ENCODE measurements at regions not wholly inside any gene's neighbourhood (a gene's known extent, or its start where the extent isn't known, plus 50 kb on each side); places are given as distances from the start of the nearest gene placed in this dataset.

DNA sequence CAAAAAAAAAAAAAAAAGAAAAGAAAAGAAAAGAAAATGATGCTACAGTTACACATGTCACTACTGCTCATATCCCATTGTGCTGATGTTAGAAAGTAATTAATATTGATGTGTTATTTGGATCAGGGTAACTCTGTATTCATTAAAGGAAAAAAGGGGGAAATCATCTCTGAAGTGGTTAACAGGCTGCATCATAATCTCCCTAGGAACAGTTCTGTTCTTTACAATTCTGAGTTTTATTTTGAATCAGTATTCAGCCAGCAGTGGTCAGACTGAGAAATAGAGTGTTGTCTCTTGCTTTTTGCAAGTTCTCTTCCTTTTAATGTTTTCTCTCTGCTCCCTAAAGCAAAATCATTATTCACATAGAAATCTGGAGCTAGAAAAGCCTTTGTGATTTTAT is 128.6 kb upstream of the CRY1 start:
- TF ChIP-seq CHD4 (IDR thresholded peaks at IDR 0.05; ENCODE audit: insufficient read depth, insufficient replicate concordance, low read depth, low read length, poor library complexity, severe bottlenecking) = no peak
- no peak for TF ChIP-seq HIVEP1 (CRISPR knock-in tag; IDR thresholded peaks at IDR 0.05)
- TF ChIP-seq, protein P1, sequence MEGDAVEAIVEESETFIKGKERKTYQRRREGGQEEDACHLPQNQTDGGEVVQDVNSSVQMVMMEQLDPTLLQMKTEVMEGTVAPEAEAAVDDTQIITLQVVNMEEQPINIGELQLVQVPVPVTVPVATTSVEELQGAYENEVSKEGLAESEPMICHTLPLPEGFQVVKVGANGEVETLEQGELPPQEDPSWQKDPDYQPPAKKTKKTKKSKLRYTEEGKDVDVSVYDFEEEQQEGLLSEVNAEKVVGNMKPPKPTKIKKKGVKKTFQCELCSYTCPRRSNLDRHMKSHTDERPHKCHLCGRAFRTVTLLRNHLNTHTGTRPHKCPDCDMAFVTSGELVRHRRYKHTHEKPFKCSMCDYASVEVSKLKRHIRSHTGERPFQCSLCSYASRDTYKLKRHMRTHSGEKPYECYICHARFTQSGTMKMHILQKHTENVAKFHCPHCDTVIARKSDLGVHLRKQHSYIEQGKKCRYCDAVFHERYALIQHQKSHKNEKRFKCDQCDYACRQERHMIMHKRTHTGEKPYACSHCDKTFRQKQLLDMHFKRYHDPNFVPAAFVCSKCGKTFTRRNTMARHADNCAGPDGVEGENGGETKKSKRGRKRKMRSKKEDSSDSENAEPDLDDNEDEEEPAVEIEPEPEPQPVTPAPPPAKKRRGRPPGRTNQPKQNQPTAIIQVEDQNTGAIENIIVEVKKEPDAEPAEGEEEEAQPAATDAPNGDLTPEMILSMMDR (IDR thresholded peaks at IDR 0.05 in 2 of 3, conservative IDR thresholded peaks at IDR 0.05 in 1 of 3; ENCODE audit: insufficient read depth in 2 of 3, low read depth in 1 of 3, low read length in 3 of 3) = no peak
- TF ChIP-seq SRF (CRISPR knock-in tag; IDR thresholded peaks at IDR 0.05) = no peak
- TF ChIP-seq THRA (IDR thresholded peaks at IDR 0.05) = no peak
- TF ChIP-seq CAMTA2 (CRISPR knock-in tag; conservative IDR thresholded peaks at IDR 0.05) = no peak
- TF ChIP-seq, protein P2, sequence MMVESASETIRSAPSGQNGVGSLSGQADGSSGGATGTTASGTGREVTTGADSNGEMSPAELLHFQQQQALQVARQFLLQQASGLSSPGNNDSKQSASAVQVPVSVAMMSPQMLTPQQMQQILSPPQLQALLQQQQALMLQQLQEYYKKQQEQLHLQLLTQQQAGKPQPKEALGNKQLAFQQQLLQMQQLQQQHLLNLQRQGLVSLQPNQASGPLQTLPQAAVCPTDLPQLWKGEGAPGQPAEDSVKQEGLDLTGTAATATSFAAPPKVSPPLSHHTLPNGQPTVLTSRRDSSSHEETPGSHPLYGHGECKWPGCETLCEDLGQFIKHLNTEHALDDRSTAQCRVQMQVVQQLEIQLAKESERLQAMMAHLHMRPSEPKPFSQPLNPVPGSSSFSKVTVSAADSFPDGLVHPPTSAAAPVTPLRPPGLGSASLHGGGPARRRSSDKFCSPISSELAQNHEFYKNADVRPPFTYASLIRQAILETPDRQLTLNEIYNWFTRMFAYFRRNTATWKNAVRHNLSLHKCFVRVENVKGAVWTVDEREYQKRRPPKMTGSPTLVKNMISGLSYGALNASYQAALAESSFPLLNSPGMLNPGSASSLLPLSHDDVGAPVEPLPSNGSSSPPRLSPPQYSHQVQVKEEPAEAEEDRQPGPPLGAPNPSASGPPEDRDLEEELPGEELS (CRISPR knock-in tag; IDR thresholded peaks at IDR 0.05; ENCODE audit: borderline replicate concordance) = no peak
- no peak for TF ChIP-seq TAF1 (IDR thresholded peaks at IDR 0.05; ENCODE audit: control insufficient read depth, extremely low read depth, insufficient read depth, low read length, severe bottlenecking)
- TF ChIP-seq HDAC3 (IDR thresholded peaks at IDR 0.05; ENCODE audit: borderline replicate concordance, partially characterized antibody) = no peak
- TF ChIP-seq ZSCAN29 (IDR thresholded peaks at IDR 0.05) = no peak
- TF ChIP-seq, protein P3, sequence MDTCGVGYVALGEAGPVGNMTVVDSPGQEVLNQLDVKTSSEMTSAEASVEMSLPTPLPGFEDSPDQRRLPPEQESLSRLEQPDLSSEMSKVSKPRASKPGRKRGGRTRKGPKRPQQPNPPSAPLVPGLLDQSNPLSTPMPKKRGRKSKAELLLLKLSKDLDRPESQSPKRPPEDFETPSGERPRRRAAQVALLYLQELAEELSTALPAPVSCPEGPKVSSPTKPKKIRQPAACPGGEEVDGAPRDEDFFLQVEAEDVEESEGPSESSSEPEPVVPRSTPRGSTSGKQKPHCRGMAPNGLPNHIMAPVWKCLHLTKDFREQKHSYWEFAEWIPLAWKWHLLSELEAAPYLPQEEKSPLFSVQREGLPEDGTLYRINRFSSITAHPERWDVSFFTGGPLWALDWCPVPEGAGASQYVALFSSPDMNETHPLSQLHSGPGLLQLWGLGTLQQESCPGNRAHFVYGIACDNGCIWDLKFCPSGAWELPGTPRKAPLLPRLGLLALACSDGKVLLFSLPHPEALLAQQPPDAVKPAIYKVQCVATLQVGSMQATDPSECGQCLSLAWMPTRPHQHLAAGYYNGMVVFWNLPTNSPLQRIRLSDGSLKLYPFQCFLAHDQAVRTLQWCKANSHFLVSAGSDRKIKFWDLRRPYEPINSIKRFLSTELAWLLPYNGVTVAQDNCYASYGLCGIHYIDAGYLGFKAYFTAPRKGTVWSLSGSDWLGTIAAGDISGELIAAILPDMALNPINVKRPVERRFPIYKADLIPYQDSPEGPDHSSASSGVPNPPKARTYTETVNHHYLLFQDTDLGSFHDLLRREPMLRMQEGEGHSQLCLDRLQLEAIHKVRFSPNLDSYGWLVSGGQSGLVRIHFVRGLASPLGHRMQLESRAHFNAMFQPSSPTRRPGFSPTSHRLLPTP (IDR thresholded peaks at IDR 0.05; ENCODE audit: borderline replicate concordance, extremely low read depth, insufficient read length) = no peak
